ENCODE measurements at regions not wholly inside any gene's neighbourhood (a gene's known extent, or its start where the extent isn't known, plus 50 kb on each side); places are given as distances from the start of the nearest gene placed in this dataset.

DNA sequence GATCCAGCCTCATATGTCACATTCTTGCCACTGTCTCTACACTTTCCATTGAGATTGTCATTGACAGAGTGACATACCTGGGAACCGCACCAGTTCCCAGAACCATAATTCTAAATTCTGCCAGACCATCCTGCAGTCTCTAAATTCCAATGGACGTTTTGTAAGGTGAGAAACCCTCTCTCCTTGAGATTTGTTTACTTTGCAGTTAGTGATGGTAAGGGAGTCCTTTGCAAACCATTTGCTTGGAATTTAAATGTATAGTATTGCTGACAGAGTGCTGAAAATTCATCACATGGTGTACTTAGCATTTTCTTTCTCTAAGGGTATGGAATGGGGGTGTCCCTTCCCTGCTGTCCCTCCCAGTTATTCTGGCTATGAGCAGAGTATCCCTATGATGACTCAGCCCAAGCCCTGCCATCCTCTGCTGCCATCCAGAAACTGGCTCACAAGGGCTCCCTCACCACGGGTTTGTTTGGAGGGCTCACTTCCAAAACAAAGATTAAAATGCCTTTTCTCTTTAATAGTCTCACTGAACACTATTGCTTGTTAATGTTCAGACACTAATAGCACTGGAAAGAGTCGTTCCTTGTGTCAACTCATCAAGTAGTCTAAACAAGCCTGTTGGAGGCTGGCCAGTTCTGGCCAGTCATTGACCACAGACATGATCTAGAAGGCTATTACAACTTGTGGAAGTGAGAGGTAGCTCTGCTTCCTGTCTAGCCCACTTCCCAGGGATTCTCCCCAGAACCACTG lies 129.0 kb upstream of the HMGA2 start:
- DNase-seq (ENCODE audit: low read depth): peak; percentile 98
- H3K4me3 ChIP-seq (ENCODE audit: control insufficient read depth, low read depth, low read length): no peak overlapping the region
- TF ChIP-seq, protein P1, sequence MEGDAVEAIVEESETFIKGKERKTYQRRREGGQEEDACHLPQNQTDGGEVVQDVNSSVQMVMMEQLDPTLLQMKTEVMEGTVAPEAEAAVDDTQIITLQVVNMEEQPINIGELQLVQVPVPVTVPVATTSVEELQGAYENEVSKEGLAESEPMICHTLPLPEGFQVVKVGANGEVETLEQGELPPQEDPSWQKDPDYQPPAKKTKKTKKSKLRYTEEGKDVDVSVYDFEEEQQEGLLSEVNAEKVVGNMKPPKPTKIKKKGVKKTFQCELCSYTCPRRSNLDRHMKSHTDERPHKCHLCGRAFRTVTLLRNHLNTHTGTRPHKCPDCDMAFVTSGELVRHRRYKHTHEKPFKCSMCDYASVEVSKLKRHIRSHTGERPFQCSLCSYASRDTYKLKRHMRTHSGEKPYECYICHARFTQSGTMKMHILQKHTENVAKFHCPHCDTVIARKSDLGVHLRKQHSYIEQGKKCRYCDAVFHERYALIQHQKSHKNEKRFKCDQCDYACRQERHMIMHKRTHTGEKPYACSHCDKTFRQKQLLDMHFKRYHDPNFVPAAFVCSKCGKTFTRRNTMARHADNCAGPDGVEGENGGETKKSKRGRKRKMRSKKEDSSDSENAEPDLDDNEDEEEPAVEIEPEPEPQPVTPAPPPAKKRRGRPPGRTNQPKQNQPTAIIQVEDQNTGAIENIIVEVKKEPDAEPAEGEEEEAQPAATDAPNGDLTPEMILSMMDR (conservative IDR thresholded peaks at IDR 0.05; ENCODE audit: control insufficient read depth, insufficient read depth, low read depth, low read length): no peak

DNA sequence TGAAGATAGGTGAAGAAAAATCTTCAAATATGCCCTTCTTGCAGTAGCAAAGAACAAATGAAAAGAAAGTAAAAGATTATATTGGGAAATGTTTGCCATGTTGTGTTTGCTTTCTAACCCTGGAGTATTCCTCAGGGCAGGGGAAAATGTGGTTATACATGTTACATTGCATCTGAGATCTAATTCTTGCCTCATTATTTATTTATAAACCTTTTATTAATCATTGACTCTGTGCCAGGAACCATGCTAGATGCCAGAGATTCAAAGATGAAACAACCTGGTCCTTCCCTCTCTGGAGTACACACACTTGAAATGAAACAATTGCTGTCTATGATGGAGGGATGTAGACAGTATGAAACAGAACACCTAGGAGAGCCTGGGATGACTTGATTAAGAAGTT lies 128.1 kb upstream of the HMGA2 start:
- peak; percentile 36 for DNase-seq (ENCODE audit: low read depth)
- TF ChIP-seq, protein P1 (conservative IDR thresholded peaks at IDR 0.05; ENCODE audit: control insufficient read depth, insufficient read depth, low read depth, low read length): no peak

DNA sequence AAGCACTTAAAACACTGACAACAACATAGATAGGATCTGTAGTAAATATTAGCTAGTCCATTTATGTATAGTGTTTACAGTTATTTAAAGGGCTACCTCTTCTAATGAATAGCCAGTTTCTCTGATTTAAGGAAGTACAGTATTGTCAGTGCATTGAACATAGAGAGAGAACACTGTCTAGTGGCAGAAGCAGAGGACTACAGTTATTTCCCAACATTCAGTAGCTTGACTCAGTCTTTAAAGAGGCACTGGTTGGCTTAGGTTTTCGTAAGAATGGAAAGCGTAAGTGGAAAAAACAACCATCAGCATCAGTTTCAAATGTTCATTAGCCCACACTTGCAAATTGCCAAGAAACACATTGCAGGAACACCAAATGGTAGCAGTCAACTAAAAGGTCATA lies 125.0 kb upstream of the HMGA2 start:
- no peak overlapping the region for H3K4me3 ChIP-seq (ENCODE audit: control insufficient read depth, low read depth, low read length)
- DNase-seq (ENCODE audit: low read depth): peak; percentile 87
- TF ChIP-seq, protein P1 (conservative IDR thresholded peaks at IDR 0.05; ENCODE audit: control insufficient read depth, insufficient read depth, low read depth, low read length): peak; percentile 78

More for the DNA sequence above, 128.1 kb upstream of the HMGA2 start:
- no peak overlapping the region for H3K4me3 ChIP-seq (ENCODE audit: control insufficient read depth, low read depth, low read length)

DNA sequence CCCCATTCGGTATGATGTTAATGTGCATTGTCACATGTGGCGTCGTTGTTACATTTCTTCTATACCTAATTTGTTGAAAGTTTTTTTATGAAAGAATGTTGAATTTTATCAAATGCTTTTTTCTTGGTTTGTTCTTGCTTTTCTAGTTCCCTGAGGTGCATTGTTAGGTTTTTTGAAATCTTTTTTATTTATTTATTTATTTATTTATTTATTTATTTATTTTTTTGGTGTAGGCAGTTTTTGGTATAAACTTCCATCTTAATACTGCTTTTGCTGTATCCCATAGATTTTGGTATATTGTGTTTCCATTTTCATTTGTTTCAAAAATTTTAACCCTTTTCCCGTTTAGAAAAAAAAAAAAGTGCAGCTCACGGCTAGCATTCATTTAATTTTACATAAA lies 121.1 kb upstream of the HMGA2 start:
- TF ChIP-seq, protein P1 (conservative IDR thresholded peaks at IDR 0.05; ENCODE audit: control insufficient read depth, insufficient read depth, low read depth, low read length): no peak
- H3K4me3 ChIP-seq (ENCODE audit: control insufficient read depth, low read depth, low read length): no peak overlapping the region
- no peak for DNase-seq (ENCODE audit: low read depth)

DNA sequence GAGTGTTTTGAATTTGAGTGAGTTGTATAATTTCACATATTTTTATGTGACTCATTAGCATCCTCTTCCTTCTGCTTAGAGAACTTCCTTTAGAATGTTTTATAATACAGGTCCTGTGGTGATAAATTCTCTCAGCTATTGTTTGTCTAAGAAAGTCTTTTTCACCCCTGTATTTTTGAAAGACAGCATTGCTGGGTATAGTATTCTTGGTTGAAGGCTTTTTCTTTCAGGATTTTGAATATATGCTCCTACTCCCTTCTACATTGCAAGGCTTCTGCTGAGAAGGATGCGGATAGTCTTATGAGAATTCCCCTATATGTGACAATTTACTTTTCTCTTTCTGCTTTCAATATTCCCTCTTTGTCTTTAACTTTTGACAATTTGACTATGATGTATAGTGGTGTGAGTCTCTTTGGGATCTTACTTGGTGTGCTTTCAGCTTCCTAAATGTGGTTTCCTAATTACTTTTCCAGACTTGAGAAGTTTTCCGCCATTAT lies 118.9 kb upstream of the HMGA2 start:
- TF ChIP-seq, protein P1 (conservative IDR thresholded peaks at IDR 0.05; ENCODE audit: control insufficient read depth, insufficient read depth, low read depth, low read length): no peak
- no peak overlapping the region for H3K4me3 ChIP-seq (ENCODE audit: control insufficient read depth, low read depth, low read length)
- DNase-seq (ENCODE audit: low read depth): no peak

- DNase-seq (ENCODE audit: low read depth): no peak
- TF ChIP-seq, protein P1 (conservative IDR thresholded peaks at IDR 0.05; ENCODE audit: control insufficient read depth, insufficient read depth, low read depth, low read length): no peak
- H3K4me3 ChIP-seq (ENCODE audit: control insufficient read depth, low read depth, low read length): no peak overlapping the region
These were observed 117.2 kb upstream of the HMGA2 start for GRCh38 chr12:65707051-65707450.

Data from fibroblast of mammary gland (primary cell).